ENCODE measurements at regions not wholly inside any gene's neighbourhood (a gene's known extent, or its start where the extent isn't known, plus 50 kb on each side); places are given as distances from the start of the nearest gene placed in this dataset.

DNA sequence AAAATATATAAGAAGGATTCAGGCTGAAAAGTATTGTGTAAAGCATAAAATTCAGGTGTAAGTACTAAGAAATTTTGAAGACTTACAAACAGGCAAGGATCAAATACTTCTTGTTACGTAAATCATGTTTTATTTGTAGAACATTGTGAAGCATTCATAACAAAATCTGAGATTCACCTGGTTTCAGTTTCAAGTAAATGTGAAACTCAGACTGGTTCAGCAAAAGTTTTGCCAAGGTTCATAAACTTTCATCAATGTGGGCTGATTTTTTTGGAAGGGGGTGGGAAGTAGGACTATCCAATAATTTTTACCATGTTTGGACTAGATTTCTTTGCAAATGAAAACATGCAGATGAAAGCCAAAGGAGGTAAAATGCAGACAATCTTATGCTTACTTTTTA lies 527.7 kb downstream of the ANKRD50 start:
- TF ChIP-seq, protein P1, sequence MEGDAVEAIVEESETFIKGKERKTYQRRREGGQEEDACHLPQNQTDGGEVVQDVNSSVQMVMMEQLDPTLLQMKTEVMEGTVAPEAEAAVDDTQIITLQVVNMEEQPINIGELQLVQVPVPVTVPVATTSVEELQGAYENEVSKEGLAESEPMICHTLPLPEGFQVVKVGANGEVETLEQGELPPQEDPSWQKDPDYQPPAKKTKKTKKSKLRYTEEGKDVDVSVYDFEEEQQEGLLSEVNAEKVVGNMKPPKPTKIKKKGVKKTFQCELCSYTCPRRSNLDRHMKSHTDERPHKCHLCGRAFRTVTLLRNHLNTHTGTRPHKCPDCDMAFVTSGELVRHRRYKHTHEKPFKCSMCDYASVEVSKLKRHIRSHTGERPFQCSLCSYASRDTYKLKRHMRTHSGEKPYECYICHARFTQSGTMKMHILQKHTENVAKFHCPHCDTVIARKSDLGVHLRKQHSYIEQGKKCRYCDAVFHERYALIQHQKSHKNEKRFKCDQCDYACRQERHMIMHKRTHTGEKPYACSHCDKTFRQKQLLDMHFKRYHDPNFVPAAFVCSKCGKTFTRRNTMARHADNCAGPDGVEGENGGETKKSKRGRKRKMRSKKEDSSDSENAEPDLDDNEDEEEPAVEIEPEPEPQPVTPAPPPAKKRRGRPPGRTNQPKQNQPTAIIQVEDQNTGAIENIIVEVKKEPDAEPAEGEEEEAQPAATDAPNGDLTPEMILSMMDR (IDR thresholded peaks at IDR 0.05; ENCODE audit: low read depth, low read length, poor library complexity, severe bottlenecking): no peak
- no peak for TF ChIP-seq EZH2phosphoT487 (IDR thresholded peaks at IDR 0.05; ENCODE audit: borderline replicate concordance, low read length)

All from DOHH2 (cell line).